ENCODE measurements at regions not wholly inside any gene's neighbourhood (a gene's known extent, or its start where the extent isn't known, plus 50 kb on each side); places are given as distances from the start of the nearest gene placed in this dataset.

- no peak overlapping the region for H3K4me3 ChIP-seq (ENCODE audit: low read depth, low read length)
- DNase-seq (ENCODE audit: low read depth), result no peak
- TF ChIP-seq CTCF (IDR thresholded peaks at IDR 0.05; ENCODE audit: low read depth, low read length) (no peak), MYC (IDR thresholded peaks at IDR 0.05; ENCODE audit: low read depth, low read length) (no peak), POLR2A (IDR thresholded peaks at IDR 0.05; ENCODE audit: extremely low read depth, insufficient read length) (no peak), MAX (IDR thresholded peaks at IDR 0.05; ENCODE audit: low read depth, low read length) (no peak)
These were observed 306.2 kb downstream of the GPR37 start for GRCh38 chr7:124459101-124460055.

- TF ChIP-seq POLR2A (IDR thresholded peaks at IDR 0.05; ENCODE audit: extremely low read depth, insufficient read length) (no peak), MAX (IDR thresholded peaks at IDR 0.05; ENCODE audit: low read depth, low read length) (no peak), CTCF (IDR thresholded peaks at IDR 0.05; ENCODE audit: low read depth, low read length) (no peak), MYC (IDR thresholded peaks at IDR 0.05; ENCODE audit: low read depth, low read length) (no peak)
- H3K4me3 ChIP-seq (ENCODE audit: low read depth, low read length), result no peak overlapping the region
- no peak for DNase-seq (ENCODE audit: low read depth)
These were observed 307.8 kb downstream of the GPR37 start for GRCh38 chr7:124457841-124458240.

- DNase-seq (ENCODE audit: low read depth), result no peak
- TF ChIP-seq CTCF (IDR thresholded peaks at IDR 0.05; ENCODE audit: low read depth, low read length) (no peak), MAX (IDR thresholded peaks at IDR 0.05; ENCODE audit: low read depth, low read length) (no peak), MYC (IDR thresholded peaks at IDR 0.05; ENCODE audit: low read depth, low read length) (no peak), POLR2A (IDR thresholded peaks at IDR 0.05; ENCODE audit: extremely low read depth, insufficient read length) (no peak)
- H3K4me3 ChIP-seq (ENCODE audit: low read depth, low read length), result no peak overlapping the region
These were observed 309.3 kb downstream of the GPR37 start for GRCh38 chr7:124456286-124456685.

GRCh38 chr7:124452186-124452585 lies 313.4 kb downstream of the GPR37 start:
- H3K4me3 ChIP-seq (ENCODE audit: low read depth, low read length), result no peak overlapping the region
- DNase-seq (ENCODE audit: low read depth), result no peak
- TF ChIP-seq CTCF (IDR thresholded peaks at IDR 0.05; ENCODE audit: low read depth, low read length) (no peak), MAX (IDR thresholded peaks at IDR 0.05; ENCODE audit: low read depth, low read length) (no peak), POLR2A (IDR thresholded peaks at IDR 0.05; ENCODE audit: extremely low read depth, insufficient read length) (no peak), MYC (IDR thresholded peaks at IDR 0.05; ENCODE audit: low read depth, low read length) (no peak)

GRCh38 chr7:124449896-124450295 lies 315.7 kb downstream of the GPR37 start:
- TF ChIP-seq CTCF (IDR thresholded peaks at IDR 0.05; ENCODE audit: low read depth, low read length) (no peak), MYC (IDR thresholded peaks at IDR 0.05; ENCODE audit: low read depth, low read length) (no peak), MAX (IDR thresholded peaks at IDR 0.05; ENCODE audit: low read depth, low read length) (no peak), POLR2A (IDR thresholded peaks at IDR 0.05; ENCODE audit: extremely low read depth, insufficient read length) (no peak)
- H3K4me3 ChIP-seq (ENCODE audit: low read depth, low read length), result no peak overlapping the region
- DNase-seq (ENCODE audit: low read depth), result no peak

All from NB4 (cell line).